KOPT-K1 (cell line): ENCODE measurements at regions not wholly inside any gene's neighbourhood (a gene's known extent, or its start where the extent isn't known, plus 50 kb on each side); places are given as distances from the start of the nearest gene placed in this dataset.
"Not testable (repeated sequence)": the region's sequence is repeated elsewhere in the genome, so short reads cannot be mapped to it uniquely, and the experiment has no call there.

ENCODE experiments used
- H3K27ac ChIP-seq: fragments of 200-600 bp; sonication (generic); 2 replicates; pipeline ENCODE4 v1.5.1; 2016; ENCODE audit warnings: antibody characterized with exemption, mild to moderate bottlenecking, low read depth, low read length; ENCODE audit not compliant: poor library complexity, severe bottlenecking
- H3K36me3 ChIP-seq: fragments of 200-600 bp; sonication (generic); 2 replicates; pipeline ENCODE4 v1.5.1; 2017; ENCODE audit warnings: antibody characterized with exemption, mild to moderate bottlenecking, low read length, moderate library complexity; ENCODE audit not compliant: insufficient read depth
- H3K9me3 ChIP-seq: fragments of 200-600 bp; sonication (generic); 2 replicates; pipeline ENCODE4 v1.5.1; 2017; ENCODE audit warnings: antibody characterized with exemption, low read length, mild to moderate bottlenecking; ENCODE audit not compliant: insufficient read depth, poor library complexity, severe bottlenecking

DNA sequence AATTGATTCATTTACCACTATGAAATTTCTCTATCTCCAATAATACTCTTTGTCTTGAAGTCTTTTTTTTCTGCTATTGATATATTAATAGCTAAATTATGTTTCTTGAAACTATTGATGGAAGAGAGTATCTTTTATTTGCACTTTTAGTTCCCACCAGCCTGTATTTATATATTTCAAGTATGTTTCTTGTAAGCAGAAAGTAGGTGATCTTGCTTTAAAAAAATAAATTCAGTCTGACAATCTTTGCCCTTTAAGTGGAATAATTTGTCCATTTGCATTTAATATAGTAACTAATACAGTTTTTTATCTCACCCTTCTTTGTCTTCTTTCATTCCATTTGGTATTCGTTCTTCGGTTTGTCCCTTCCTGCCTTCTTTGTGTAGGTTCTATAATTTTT is 790.5 kb downstream of the MCTP2 start:
- Histone ChIP-seq H3K27ac (no peak overlapping the region), H3K36me3 (no peaks in the 10 kb centered on the region), H3K9me3 (no peaks in the 10 kb centered on the region)

DNA sequence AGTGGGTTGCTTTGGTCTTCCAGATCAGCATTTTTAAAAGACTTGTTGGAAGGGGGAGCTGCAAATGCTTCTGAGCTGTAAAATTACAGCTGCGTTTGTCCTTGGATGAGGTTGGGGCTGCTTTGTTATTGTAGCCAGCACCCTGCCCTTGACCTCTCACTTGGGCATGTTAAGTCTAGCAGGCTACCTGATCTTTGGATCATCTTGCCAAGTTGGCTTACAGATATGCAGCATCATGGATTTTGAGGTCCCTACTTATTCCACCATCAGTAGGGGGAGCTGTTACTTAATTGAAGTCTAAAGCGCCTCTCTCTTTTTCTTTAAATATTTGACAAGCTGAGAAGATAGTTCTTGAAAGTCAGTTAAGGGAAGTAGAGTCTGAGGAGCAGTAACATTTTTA is 793.0 kb downstream of the MCTP2 start:
- Histone ChIP-seq H3K27ac (no peak overlapping the region), H3K36me3 (no peaks in the 10 kb centered on the region), H3K9me3 (no peaks in the 10 kb centered on the region)

DNA sequence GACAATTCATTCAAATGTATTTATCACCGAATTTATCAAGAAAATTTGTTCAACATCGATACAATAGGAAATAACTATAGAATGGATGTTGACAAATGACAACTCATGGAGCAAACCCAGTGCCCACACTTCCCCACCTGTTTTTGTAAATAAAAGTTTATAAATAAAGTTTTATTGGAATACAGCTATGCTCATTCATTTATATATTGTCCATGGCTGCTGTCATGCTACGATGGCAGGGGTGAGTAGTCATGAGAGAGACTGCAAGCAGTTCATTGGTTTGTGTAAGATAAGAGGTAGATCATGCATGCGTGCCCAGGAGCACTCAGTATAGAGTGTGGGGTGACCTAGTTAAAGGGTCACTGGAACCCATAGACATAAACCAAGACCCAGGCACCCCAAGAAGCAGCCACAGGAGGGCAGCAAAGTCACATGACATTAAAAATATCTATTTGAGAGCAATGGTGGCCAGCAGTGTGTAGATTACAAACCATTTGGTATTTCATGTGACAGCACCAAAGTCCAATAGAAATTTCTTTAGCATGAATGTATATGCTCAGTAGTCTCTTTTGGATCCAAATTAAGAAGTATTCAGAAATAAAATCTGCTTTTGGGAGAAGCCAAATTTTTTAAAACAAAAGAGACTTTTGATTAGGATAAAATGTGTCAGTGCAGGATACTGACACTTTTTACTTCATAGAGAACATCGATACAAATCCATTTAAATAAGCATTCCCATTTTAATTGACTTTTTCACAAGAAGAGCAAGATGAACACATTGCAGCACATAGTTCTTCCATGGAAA is 794.8 kb downstream of the MCTP2 start:
- Histone ChIP-seq H3K36me3 (no peaks in the 10 kb centered on the region), H3K9me3 (no peaks in the 10 kb centered on the region), H3K27ac (no peak overlapping the region)

DNA sequence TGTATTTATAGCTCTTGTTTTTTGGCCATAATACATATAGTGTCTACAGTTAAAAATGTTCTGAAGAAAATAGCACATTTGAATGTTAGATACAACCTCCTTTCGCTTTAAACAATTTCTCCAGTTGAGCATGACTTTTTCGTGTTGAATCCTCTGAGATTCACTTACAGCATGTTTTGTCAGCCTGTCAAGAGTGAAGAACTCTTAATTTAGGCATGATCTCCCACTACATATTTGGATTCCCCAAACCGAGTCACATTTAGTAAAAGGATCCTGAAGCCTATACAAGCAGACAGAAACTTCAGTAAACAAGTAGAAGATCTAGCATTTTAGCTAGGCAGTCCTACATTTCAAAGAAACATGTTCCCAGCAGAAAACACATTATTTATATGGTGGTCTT is 796.6 kb downstream of the MCTP2 start:
- no peak overlapping the region for H3K27ac ChIP-seq
- H3K36me3 ChIP-seq: no peaks in the 10 kb centered on the region
- H3K9me3 ChIP-seq: no peaks in the 10 kb centered on the region

DNA sequence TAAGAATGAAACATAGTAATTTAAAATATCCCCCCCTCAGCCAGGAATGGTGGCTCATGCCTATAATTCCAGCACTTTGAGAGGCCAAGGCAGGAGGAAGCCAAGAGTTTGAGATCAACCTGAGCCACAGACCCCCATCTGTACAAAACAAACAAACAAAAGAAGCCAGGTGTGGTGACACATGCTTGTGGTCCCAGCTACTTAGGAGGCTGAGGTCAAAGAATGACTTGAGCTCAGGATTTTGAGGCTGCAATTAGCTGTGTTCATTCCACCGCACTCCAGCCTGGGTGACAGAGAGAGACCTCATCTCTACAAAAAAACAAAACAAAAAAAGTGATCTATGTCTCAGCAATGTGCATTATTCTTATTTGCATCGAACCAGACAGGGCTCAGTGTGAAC is 800.8 kb downstream of the MCTP2 start:
- Histone ChIP-seq H3K27ac (no peak overlapping the region), H3K9me3 (no peaks in the 10 kb centered on the region), H3K36me3 (no peaks in the 10 kb centered on the region)

DNA sequence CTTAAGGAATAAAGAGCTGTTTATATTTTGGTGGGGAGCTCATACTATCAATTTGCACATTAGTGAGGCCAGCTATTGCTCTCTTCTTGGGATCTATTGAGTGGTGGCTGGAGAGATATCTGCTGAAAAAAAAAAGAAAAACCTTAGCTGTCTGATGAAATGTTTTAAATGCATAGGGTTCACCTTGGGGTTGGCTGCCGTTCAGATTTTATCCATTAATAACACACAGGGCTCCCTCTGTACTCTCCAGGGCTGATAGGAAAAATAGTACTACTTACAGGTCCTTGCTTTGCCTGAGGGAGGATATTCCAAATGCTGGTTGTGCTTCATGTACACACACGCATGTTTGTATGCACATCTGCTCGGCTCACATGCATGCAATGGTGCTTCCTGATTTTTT is 803.7 kb downstream of the MCTP2 start:
- H3K9me3 ChIP-seq: no peaks in the 10 kb centered on the region
- no peaks in the 10 kb centered on the region for H3K36me3 ChIP-seq
- H3K27ac ChIP-seq: no peak overlapping the region

DNA sequence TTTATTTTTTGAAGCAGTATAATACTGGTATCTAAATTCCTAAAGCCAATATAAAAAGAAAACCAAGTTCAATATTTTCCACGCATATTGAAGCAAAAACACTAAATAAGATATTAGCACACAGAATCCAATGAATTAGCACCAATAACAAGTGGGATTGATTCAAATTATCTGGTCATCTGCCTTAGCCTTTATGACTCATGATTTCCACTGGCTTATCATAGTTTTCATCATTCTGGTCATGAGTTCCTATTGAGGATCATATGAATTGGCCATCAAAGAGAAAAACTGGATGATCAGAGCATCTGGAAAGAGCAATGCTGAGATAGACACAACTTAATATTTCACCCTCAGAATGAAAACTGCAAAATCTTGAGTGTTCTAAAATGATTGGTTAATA is 809.9 kb downstream of the MCTP2 start:
- Histone ChIP-seq H3K9me3 (no peaks in the 10 kb centered on the region), H3K36me3 (no peaks in the 10 kb centered on the region), H3K27ac (no peak overlapping the region)

DNA sequence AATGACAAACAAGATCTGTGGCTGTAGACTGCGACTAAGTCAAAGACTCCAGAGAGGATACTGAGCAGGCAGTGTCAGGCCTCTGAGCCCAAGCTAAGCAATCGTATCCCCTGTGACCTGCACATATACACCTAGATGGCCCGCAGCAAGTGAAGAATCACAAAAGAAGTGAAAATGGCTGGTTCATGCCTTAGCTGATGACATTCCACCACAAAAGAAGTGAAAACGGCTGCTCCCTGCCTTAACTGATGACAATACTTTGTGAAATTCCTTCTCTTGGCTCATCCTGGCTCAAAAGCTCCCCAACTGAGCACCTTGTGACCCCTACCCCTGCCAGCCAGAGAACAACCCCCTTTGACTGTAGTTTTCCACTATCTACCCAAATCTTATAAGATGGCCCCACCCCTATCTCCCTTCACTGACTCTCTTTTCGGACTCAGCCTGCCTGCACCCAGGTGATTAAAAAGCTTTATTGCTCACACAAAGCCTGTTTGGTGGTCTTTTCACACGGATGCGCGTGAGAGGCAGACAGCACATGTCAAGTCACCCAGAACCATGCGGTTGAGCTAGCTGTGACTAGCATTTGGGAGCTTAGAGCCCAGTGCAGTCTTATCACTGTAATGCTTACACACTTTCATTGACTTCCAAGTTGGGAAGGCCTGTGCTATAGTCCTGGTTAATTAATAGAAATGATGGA is 812.0 kb downstream of the MCTP2 start:
- H3K9me3 ChIP-seq: peaks cover 12% of the 10 kb centered on the region
- not testable (repeated sequence) for H3K27ac ChIP-seq, H3K36me3 ChIP-seq

DNA sequence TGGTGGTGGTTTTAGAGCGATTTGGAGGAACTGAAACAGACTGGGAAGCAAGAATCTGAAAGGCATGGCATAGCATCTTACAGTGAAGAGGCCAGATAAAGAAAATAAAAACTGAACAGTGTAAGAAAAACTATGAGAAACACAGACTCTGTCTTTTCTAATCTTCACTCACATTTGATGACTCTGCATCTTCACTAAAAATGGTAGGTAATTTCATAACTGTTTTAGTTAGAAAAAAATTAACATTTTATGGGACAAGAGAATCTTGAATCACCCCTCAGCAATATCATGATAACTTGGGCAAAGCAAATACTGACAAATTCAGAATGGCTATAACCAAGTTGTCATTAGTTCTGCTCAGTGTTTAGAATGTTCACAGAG is 812.6 kb downstream of the MCTP2 start:
- no peaks in the 10 kb centered on the region for H3K36me3 ChIP-seq
- no peak overlapping the region for H3K27ac ChIP-seq
- peaks cover 12% of the 10 kb centered on the region for H3K9me3 ChIP-seq

DNA sequence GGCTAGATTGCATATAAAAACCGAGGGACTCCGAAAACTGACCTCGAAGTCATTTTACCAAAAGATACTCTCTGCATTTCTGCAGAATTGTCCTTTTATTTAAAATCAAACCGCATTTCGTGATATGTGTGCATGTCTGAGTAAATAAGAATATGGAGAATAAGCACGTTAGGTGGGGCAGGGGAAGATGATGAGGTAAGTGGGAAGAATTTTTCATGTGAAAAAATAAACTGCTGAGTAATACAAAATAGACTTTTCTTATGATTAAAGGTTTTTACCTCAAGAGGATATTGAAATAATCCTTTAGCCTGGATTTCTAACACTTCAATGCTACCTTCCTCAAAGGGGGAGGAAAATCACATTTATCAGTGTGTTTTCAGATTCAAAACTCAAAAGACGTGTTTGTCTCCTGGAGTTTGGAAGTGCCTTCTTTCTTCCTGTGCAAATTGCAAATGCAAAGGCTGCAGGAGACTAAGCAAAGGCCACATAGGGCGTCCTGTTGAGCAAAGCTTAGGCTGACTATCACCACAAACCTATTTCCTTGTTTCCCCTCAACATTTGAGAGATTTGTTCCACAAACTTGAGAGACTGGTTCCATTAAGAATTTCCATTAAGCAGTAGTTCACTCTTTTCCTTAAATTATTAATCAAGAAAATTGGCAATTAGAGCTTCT is 813.5 kb downstream of the MCTP2 start:
- Histone ChIP-seq H3K9me3 (peaks cover 12% of the 10 kb centered on the region), H3K27ac (no peak overlapping the region), H3K36me3 (no peaks in the 10 kb centered on the region)

DNA sequence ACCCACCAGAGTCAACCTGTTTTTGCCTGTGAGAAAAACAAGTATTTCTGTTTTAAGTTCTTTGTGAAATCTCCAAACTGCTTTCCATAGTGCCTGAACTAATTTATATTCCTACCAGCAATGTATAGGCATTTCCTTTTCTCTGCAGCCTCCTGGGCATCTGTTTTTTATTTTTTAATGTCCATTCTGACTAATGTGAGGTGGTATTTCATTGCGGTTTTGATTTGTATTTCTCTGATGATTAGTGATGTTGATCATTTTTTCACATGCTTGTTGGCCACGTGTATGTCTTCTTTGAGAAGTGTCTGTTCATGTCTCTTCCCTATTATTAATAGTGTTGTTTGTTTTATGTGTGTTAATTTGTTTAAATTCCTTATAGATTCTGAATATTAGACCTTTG is 820.5 kb downstream of the MCTP2 start:
- H3K9me3 ChIP-seq: peaks cover 12% of the 10 kb centered on the region
- no peak overlapping the region for H3K27ac ChIP-seq
- no peaks in the 10 kb centered on the region for H3K36me3 ChIP-seq

DNA sequence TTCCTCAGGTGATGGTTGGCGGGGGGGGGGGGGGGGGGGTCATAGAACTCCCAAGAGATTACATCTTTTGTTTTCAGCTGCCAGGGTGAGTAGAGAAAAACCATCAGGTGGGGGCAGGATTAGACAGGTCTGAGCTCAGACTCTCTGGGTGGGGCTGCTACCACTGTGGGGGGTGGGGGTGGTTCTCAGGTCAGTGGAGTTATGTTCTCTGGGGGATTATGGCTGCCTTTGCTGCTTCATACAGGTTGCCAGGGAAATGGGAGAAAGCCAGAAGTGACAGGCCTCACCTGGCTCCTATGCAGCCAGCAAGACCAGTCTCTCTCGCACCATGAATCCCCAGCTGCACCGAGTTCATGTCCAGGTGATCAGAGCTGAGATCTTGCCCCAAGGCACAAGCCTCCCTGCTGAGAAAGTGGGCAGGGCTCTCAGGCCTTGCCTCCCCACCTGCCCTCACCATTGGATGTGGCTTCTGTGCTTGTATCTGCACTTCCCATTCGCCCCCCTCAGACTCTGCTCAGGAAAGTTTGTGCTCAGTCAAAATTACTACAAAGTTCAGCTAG is 828.1 kb downstream of the MCTP2 start:
- Histone ChIP-seq H3K9me3 (no peaks in the 10 kb centered on the region), H3K36me3 (no peaks in the 10 kb centered on the region), H3K27ac (no peak overlapping the region)

DNA sequence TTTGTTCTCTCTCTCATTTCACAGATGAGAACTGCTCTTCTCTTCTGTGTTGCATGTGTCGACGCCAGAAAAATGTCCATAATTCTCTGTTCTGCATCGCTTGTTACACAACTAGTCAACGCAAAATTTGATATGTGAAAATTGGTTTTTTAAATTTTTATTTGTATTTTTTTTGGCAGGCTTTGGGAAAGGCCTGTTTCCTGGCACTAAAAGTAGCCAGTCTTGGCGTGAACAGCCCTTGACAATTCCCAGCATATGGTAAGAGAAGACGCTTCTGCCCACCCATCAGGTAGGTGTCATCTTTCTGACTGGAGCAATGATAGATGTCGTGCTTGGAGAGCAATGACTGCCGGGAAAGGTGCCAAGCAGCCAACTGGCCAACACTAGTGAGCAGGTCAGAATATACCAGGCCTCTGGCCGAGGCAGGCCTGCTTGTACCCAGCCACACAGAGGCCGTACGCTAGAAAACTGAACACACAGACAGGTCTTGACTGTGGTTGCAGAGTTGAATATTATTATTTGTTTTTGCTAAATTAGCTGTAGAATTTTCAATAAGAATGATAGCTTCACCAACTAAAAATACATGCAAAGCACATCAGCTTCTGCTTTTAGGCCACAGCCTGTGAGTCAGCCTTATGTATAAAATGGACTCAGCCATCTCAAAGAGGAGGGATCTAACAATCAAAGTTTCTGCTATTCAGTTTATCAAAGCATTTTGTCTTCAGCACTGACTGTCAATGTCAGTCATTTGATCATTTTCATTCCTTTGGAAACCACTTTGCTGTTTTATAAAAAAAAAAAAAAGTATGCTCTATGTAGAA is 837.5 kb downstream of the MCTP2 start:
- Histone ChIP-seq H3K27ac (no peak overlapping the region), H3K9me3 (no peaks in the 10 kb centered on the region), H3K36me3 (no peaks in the 10 kb centered on the region)

DNA sequence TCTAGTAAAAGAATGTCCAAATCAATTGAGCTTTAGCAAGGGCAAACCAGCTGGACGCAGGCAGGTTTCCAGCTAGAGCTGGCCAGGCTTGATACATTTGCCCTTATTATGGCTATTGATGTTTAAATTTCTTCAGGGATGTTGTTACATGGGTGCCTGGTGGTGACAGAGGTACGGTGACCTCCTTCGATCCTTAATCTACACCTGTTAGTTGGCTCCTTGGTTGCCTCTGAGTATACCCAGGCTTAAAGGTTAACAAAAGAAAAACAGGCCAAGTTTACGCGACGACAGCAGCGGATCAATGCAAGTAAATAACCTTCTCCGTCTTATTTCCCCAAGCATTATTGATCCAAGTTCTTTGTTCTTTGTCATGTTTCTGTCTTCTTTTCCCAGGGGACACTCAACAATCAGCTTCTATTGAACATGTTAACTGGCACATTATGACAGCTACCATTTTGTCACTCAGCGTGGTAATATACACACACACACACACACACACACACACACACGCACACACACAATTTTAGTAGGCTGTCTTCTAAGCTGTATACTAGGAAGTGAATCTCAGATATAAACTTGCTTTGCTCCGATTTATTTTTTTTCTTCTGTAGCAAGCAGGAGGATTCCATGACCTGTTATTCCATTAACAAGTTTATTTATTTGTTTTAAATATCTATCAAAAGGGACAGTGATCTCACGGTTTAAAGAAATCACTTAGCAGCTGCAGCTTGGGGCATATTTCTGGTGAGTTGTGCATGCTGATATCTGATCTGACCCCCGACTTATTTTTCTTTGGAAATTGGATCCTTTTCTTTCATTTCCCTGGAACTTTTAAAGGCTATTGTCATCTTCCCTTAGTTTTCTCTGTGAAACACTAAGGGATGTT is 844.7 kb downstream of the MCTP2 start:
- H3K9me3 ChIP-seq: no peaks in the 10 kb centered on the region
- no peak overlapping the region for H3K27ac ChIP-seq
- H3K36me3 ChIP-seq: no peaks in the 10 kb centered on the region
